Erythroblast (primary cell): ENCODE measurements at regions not wholly inside any gene's neighbourhood (a gene's known extent, or its start where the extent isn't known, plus 50 kb on each side); places are given as distances from the start of the nearest gene placed in this dataset.

Experiments used
- GATA1 ChIP-seq: IDR thresholded peaks from 2 replicates; pipeline ENCODE4 v1.6.1; 2011; ENCODE audit warnings: low read depth, mild to moderate bottlenecking, control low read depth, low read length, moderate library complexity
- POLR2A ChIP-seq: IDR thresholded peaks from 2 replicates; pipeline ENCODE4 v1.6.1; 2011; ENCODE audit warnings: mild to moderate bottlenecking, low read length

DNA sequence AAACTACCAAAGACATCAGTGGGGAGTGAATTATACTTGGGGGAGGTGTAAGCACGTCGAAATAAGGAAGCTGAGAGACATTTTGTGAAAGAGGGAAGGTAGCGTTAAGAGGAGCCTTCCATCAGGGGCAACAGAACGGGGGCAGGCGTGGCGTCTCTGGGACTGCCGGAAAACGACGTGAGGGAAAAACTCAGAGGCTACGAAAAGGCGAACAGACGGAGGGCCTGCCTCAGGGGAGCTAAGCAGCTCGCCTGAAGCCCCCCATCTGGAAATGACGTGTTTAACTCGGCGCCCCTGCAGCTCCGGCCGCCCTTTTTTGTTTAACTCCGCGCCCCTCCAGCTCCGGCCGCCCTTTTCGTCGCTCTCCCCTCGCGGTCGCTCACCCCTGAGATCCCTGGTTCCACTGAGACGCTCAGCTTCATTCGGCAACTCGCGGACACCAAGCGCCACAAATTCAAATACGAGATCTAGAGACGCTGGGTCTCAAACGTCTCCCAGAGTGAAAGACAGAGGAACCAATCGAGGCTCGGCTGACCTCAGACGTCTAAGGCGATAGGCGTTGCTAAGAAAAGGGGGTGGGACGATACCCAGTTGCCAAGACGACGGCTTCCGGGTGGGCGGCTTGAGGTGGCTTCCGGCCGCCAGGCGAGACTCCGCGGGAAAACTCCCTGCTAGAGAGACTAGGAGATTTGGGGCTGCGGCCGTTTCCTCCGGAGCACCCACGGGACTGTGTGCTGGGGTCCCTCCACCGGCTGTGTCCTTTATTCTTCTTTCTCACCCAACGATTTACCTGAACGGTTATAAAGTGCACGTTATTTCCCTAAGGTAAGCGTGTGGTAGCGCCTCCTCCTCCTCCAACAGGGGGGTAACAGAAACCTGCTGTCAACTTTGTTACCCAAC lies 383.2 kb downstream of the ZFHX3 start:
- peak; percentile 91 for TF ChIP-seq POLR2A
- TF ChIP-seq GATA1, result no peak
